BE2C (cell line): ENCODE measurements at regions not wholly inside any gene's neighbourhood (a gene's known extent, or its start where the extent isn't known, plus 50 kb on each side); places are given as distances from the start of the nearest gene placed in this dataset.
A peak's percentile ranks its signal among the peaks of the same experiment; 100 is the strongest.
"Not testable (repeated sequence)": the region's sequence is repeated elsewhere in the genome, so short reads cannot be mapped to it uniquely, and the experiment has no call there.

Source experiments
- DNase-seq: peaks from one replicate; pipeline ENCODE4 v3.0.0-alpha.2; 2020
- H3K27me3 ChIP-seq: fragments of 250-450 bp; sonication (Bioruptor Pico); 2 replicates; pipeline ENCODE4 v1.5.1; 2020; ENCODE audit warnings: mild to moderate bottlenecking
- H3K36me3 ChIP-seq: fragments of 250-450 bp; sonication (Bioruptor Pico); 2 replicates; pipeline ENCODE4 v1.5.1; 2020; ENCODE audit warnings: mild to moderate bottlenecking
- H3K4me1 ChIP-seq: fragments of 250-450 bp; sonication (Bioruptor Pico); 2 replicates; pipeline ENCODE4 v1.5.1; 2020
- H3K4me3 ChIP-seq: 2 replicates; pipeline ENCODE4 v1.5.1; 2011; ENCODE audit warnings: low read depth, low read length
- H3K9me3 ChIP-seq: fragments of 250-450 bp; sonication (Bioruptor Pico); 2 replicates; pipeline ENCODE4 v1.5.1; 2020
- CTCF ChIP-seq: IDR thresholded peaks from 2 replicates; pipeline ENCODE4 v1.5.1; 2012; ENCODE audit warnings: mild to moderate bottlenecking, low read depth, low read length

- peaks cover 7% of the 10 kb centered on the region; the same call in 1 of the 2 replicates for H3K27me3 ChIP-seq
- H3K9me3 ChIP-seq = no peaks in the 10 kb centered on the region
- no peak overlapping the region for H3K4me3 ChIP-seq
- no peaks in the 10 kb centered on the region for H3K36me3 ChIP-seq
- no peak for TF ChIP-seq CTCF
- DNase-seq = no peak
- no peaks in the 10 kb centered on the region; the same call in 1 of the 2 replicates for H3K4me1 ChIP-seq
Observed at GRCh38 chr1:218514689-218515088, 169.6 kb downstream of the TGFB2 start.

- TF ChIP-seq CTCF = no peak
- DNase-seq = no peak
Observed at GRCh38 chr1:218516526-218516925, 171.4 kb downstream of the TGFB2 start.

GRCh38 chr1:218517459-218517858 lies 172.3 kb downstream of the TGFB2 start:
- Histone ChIP-seq H3K4me1 (no peaks in the 10 kb centered on the region; the same call in 1 of the 2 replicates), H3K9me3 (no peaks in the 10 kb centered on the region), H3K27me3 (peaks cover 7% of the 10 kb centered on the region; the same call in 1 of the 2 replicates), H3K36me3 (no peaks in the 10 kb centered on the region), H3K4me3 (no peak overlapping the region)
- no peak for DNase-seq
- no peak for TF ChIP-seq CTCF

More at GRCh38 chr1:218516526-218516925, 171.4 kb downstream of the TGFB2 start:
- H3K4me1 ChIP-seq = no peaks in the 10 kb centered on the region; the same call in 1 of the 2 replicates
- H3K4me3 ChIP-seq = no peak overlapping the region
- H3K36me3 ChIP-seq = no peaks in the 10 kb centered on the region
- peaks cover 7% of the 10 kb centered on the region; the same call in 1 of the 2 replicates for H3K27me3 ChIP-seq
- H3K9me3 ChIP-seq = no peaks in the 10 kb centered on the region

- H3K36me3 ChIP-seq = no peaks in the 10 kb centered on the region
- H3K4me3 ChIP-seq = no peak overlapping the region
- H3K9me3 ChIP-seq = no peaks in the 10 kb centered on the region
- H3K4me1 ChIP-seq = no peaks in the 10 kb centered on the region; the same call in 1 of the 2 replicates
- no peak for DNase-seq
- H3K27me3 ChIP-seq = peaks cover 7% of the 10 kb centered on the region; the same call in 1 of the 2 replicates
- no peak for TF ChIP-seq CTCF
Observed at GRCh38 chr1:218518216-218518740, 173.1 kb downstream of the TGFB2 start.

GRCh38 chr1:218520646-218521045 lies 175.5 kb downstream of the TGFB2 start:
- H3K9me3 ChIP-seq, H3K36me3 ChIP-seq, DNase-seq, H3K27me3 ChIP-seq, H3K4me3 ChIP-seq, H3K4me1 ChIP-seq: not testable (repeated sequence)

- H3K4me3 ChIP-seq = no peak overlapping the region
- TF ChIP-seq CTCF = peak; percentile 72
- no peaks in the 10 kb centered on the region for H3K36me3 ChIP-seq
- H3K4me1 ChIP-seq = no peaks in the 10 kb centered on the region; the same call in 1 of the 2 replicates
- peak; percentile 49 for DNase-seq
- no peaks in the 10 kb centered on the region for H3K9me3 ChIP-seq
- no peaks in the 10 kb centered on the region; the same call in 1 of the 2 replicates for H3K27me3 ChIP-seq
Observed at GRCh38 chr1:218521414-218522169, 176.5 kb downstream of the TGFB2 start.
